DND-41 (cell line): ENCODE measurements at regions not wholly inside any gene's neighbourhood (a gene's known extent, or its start where the extent isn't known, plus 50 kb on each side); places are given as distances from the start of the nearest gene placed in this dataset.

Source experiments
- CTCF ChIP-seq: IDR thresholded peaks from 2 replicates; pipeline ENCODE4 v1.5.1; 2012; ENCODE audit warnings: borderline replicate concordance, low read length, moderate library complexity, mild to moderate bottlenecking; ENCODE audit not compliant: poor library complexity, severe bottlenecking; ENCODE audit errors: extremely low read depth
- EZH2 ChIP-seq: IDR thresholded peaks from 3 replicates; pipeline ENCODE4 v1.6.1; 2012; ENCODE audit warnings: borderline replicate concordance, low read depth, mild to moderate bottlenecking, moderate library complexity, low read length, inconsistent platforms; ENCODE audit not compliant: severe bottlenecking

- TF ChIP-seq CTCF (no peak), EZH2 (no peak)
Observed at GRCh38 chr1:172776071-172776470, 117.2 kb downstream of the FASLG start.
